Upper lobe of right lung (tissue), 1 donor: ENCODE measurements at regions not wholly inside any gene's neighbourhood (a gene's known extent, or its start where the extent isn't known, plus 50 kb on each side); places are given as distances from the start of the nearest gene placed in this dataset.

Experiments used
- ATAC-seq: fragments of 200-7000 bp; cut with Tn5 transposase; one replicate; pipeline ENCODE4 v1.9.1; 2020; ENCODE audit warnings: mild to moderate bottlenecking, moderate library complexity
- DNase-seq: peaks from one replicate; pipeline ENCODE4 v3.0.0-alpha.2; 2020
- H3K27ac ChIP-seq: fragments of 200-600 bp; one replicate; pipeline ENCODE4 v1.8.0; 2022
- H3K27me3 ChIP-seq: fragments of 200-600 bp; one replicate; pipeline ENCODE4 v1.8.0; 2022; ENCODE audit warnings: mild to moderate bottlenecking
- H3K36me3 ChIP-seq: fragments of 200-600 bp; one replicate; pipeline ENCODE4 v1.8.0; 2022
- H3K4me1 ChIP-seq: fragments of 200-600 bp; one replicate; pipeline ENCODE4 v1.8.0; 2022
- H3K4me3 ChIP-seq: fragments of 200-600 bp; one replicate; pipeline ENCODE4 v1.8.0; 2022; ENCODE audit warnings: mild to moderate bottlenecking
- H3K9me3 ChIP-seq: fragments of 200-600 bp; one replicate; pipeline ENCODE4 v1.8.0; 2022
- intact Hi-C: fragments of 100-400 bp; cut with DNase I; formaldehyde crosslinking; loops from one replicate; pipeline ENCODE4 v1.11.0; 2022
- TF ChIP-seq, protein P1 (sequence below): fragments of 200-600 bp; IDR thresholded peaks from one replicate; pipeline ENCODE4 v1.8.0; 2022; ENCODE audit warnings: antibody characterized with exemption
- donor health status: DM: no; HTN: yes; CAD: no; lungs with severe emphysema.

- no peak for ATAC-seq
- DNase-seq = no peak
- TF ChIP-seq, protein P1, sequence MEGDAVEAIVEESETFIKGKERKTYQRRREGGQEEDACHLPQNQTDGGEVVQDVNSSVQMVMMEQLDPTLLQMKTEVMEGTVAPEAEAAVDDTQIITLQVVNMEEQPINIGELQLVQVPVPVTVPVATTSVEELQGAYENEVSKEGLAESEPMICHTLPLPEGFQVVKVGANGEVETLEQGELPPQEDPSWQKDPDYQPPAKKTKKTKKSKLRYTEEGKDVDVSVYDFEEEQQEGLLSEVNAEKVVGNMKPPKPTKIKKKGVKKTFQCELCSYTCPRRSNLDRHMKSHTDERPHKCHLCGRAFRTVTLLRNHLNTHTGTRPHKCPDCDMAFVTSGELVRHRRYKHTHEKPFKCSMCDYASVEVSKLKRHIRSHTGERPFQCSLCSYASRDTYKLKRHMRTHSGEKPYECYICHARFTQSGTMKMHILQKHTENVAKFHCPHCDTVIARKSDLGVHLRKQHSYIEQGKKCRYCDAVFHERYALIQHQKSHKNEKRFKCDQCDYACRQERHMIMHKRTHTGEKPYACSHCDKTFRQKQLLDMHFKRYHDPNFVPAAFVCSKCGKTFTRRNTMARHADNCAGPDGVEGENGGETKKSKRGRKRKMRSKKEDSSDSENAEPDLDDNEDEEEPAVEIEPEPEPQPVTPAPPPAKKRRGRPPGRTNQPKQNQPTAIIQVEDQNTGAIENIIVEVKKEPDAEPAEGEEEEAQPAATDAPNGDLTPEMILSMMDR = no peak
- H3K9me3 ChIP-seq = no peaks in the 10 kb centered on the region
- H3K36me3 ChIP-seq = no peaks in the 10 kb centered on the region
- peaks cover 12% of the 10 kb centered on the region for H3K4me1 ChIP-seq
- H3K27ac ChIP-seq = no peak overlapping the region
- intact Hi-C loops = no loop called here
- H3K4me3 ChIP-seq = no peak overlapping the region
- no peaks in the 10 kb centered on the region for H3K27me3 ChIP-seq
These were observed 376.8 kb upstream of the ID2 start for GRCh38 chr2:8304821-8305766.

- intact Hi-C loops = no loop called here
- Histone ChIP-seq H3K9me3 (no peaks in the 10 kb centered on the region), H3K36me3 (no peaks in the 10 kb centered on the region), H3K4me1 (peaks cover 24% of the 10 kb centered on the region), H3K27me3 (no peaks in the 10 kb centered on the region), H3K4me3 (no peak overlapping the region), H3K27ac (no peak overlapping the region)
- ATAC-seq = no peak
- no peak for DNase-seq
- TF ChIP-seq, protein P1 = no peak
These were observed 375.1 kb upstream of the ID2 start for GRCh38 chr2:8306530-8307351.

- intact Hi-C loops = no loop called here
- no peak for DNase-seq
- TF ChIP-seq, protein P1 = no peak
- no peak for ATAC-seq
- H3K4me1 ChIP-seq = peaks cover 19% of the 10 kb centered on the region
- H3K27me3 ChIP-seq = no peaks in the 10 kb centered on the region
- no peaks in the 10 kb centered on the region for H3K9me3 ChIP-seq
- no peak overlapping the region for H3K27ac ChIP-seq
- no peaks in the 10 kb centered on the region for H3K36me3 ChIP-seq
- H3K4me3 ChIP-seq = no peak overlapping the region
These were observed 374.2 kb upstream of the ID2 start for GRCh38 chr2:8307606-8308180.

DNA sequence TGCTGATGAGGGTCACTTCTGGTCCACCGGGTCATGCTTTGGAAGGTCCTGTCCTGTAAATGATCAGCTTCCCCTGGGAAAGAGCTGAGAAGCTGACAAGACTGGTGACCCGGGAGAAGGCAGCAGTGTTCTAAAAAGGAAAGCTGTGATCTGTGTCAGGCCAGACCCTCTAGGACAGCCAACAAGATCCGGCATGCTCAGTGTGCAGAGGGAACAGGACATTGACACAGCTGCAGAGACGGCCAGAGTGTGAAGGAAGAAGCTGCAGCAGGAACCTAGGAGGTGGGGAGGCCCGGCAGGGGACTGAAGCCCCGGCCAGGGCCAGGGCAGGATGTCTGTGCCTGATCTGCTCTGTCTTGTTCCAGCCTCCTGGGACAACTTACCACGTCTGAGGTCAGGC lies 372.7 kb upstream of the ID2 start:
- TF ChIP-seq, protein P1 = no peak
- no peaks in the 10 kb centered on the region for H3K9me3 ChIP-seq
- no peak overlapping the region for H3K27ac ChIP-seq
- H3K4me1 ChIP-seq = peaks cover 17% of the 10 kb centered on the region
- ATAC-seq (no peak), DNase-seq (no peak)
- intact Hi-C loops = no loop called here
- no peak overlapping the region for H3K4me3 ChIP-seq
- no peaks in the 10 kb centered on the region for H3K36me3 ChIP-seq
- H3K27me3 ChIP-seq = no peaks in the 10 kb centered on the region

DNA sequence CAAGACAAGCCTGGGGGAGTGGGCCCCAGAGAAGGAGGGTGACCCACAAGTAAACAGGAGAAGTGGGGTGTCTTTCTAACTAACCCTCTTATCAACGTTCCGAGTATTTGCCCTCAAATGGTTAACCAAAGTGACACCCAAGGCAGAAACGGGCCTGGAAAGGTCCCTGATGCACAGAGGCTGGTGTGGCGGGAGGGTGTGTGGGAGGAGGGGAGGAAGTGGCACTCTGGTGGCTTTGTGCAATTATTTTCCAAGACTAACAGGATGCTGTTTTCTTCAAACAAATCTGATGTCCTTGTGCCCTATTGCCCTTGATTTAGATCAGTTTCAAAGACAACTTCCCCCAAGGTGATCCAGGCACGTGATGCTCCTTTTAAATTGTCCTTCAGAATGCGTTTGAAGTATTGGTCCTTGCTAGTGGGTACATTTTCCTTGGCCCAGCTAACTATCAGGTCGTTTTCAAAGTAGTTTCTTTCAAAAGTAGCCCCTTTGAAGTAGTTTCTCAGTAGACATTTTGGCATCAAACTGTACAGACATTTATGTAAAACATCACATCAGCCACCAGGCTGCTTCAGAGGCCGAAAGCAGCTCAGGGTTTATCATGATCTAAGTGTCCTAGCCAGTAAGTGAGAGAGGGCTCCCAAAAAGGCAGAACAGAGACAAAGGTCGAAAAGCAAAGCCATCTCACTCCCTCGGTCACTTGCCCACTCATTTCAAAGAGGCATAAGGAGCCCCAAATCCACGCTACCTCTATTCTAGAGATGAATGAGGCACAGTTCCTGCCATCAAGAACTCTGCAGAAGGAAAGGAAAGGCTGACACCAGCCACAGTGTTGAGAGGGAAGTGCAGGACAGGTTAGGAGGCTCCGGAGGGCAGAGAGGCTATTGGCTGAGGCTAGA lies 371.1 kb upstream of the ID2 start:
- peak; percentile 79 for ATAC-seq
- H3K27ac ChIP-seq = no peak overlapping the region
- H3K4me1 ChIP-seq = peaks cover 17% of the 10 kb centered on the region
- no peak overlapping the region for H3K4me3 ChIP-seq
- intact Hi-C loops = no loop called here
- TF ChIP-seq, protein P1 = no peak
- DNase-seq = peak; percentile 80
- no peaks in the 10 kb centered on the region for H3K36me3 ChIP-seq
- H3K27me3 ChIP-seq = no peaks in the 10 kb centered on the region
- no peaks in the 10 kb centered on the region for H3K9me3 ChIP-seq
